Heart left ventricle (tissue), 16 donors: ENCODE measurements at regions not wholly inside any gene's neighbourhood (a gene's known extent, or its start where the extent isn't known, plus 50 kb on each side); places are given as distances from the start of the nearest gene placed in this dataset.

Experiments used
- ATAC-seq, 4 donors: fragments of 200-7000 bp; cut with Tn5 transposase; one replicate each; pipeline ENCODE4 v1.9.1; 2020 to 2022; ENCODE audit warnings: moderate library complexity in 4 of 4, mild to moderate bottlenecking in 3 of 4, moderate number of reproducible peaks in 1 of 4
- DNase-seq, 5 donors: peaks; one replicate each; pipeline ENCODE4 v3.0.0-alpha.2; 2020
- H3K27ac ChIP-seq, 12 donors: fragments of 200-600 bp; sonication (generic) in 4 of 12; one replicate each; pipeline versions ENCODE4 v1.5.0 to v1.8.0; 2016 to 2022; ENCODE audit warnings: mild to moderate bottlenecking in 2 of 12
- H3K27me3 ChIP-seq, 9 donors: fragments of 200-600 bp; sonication (generic) in 2 of 9; one replicate each; pipeline versions ENCODE4 v1.5.1 to v1.8.0; 2016 to 2022; ENCODE audit warnings: mild to moderate bottlenecking in 3 of 9
- H3K36me3 ChIP-seq, 9 donors: fragments of 200-600 bp; sonication (generic) in 2 of 9; one replicate each; pipeline versions ENCODE4 v1.5.0 to v1.8.0; 2018 to 2022; ENCODE audit warnings: mild to moderate bottlenecking in 2 of 9
- H3K4me1 ChIP-seq, 12 donors: fragments of 200-600 bp; sonication (generic) in 4 of 12; one replicate each; pipeline versions ENCODE4 v1.5.0 to v1.8.0; 2016 to 2022; ENCODE audit warnings: mild to moderate bottlenecking in 3 of 12
- H3K4me3 ChIP-seq, 12 donors: fragments of 200-600 bp; sonication (generic) in 4 of 12; one replicate each; pipeline versions ENCODE4 v1.5.0 to v1.8.0; 2017 to 2022; ENCODE audit warnings: mild to moderate bottlenecking in 9 of 12, moderate library complexity in 4 of 12
- H3K9me3 ChIP-seq, 12 donors: fragments of 200-600 bp; sonication (generic) in 4 of 12; one replicate each; pipeline versions ENCODE4 v1.5.0 to v1.8.0; 2016 to 2022; ENCODE audit warnings: mild to moderate bottlenecking in 1 of 12
- POLR2A ChIP-seq, 2 donors: fragments of 450-650 bp; IDR thresholded peaks; one replicate each; pipeline ENCODE4 v1.6.1; 2017; ENCODE audit warnings: antibody characterized with exemption in 2 of 2, mild to moderate bottlenecking in 2 of 2, moderate library complexity in 2 of 2
- WGBS, 4 donors: extraction: QIAGEN DNeasy Blood & Tissue Kit in 2 of 4; methylation state at CpG; one replicate each; pipeline versions ENCODE4 v1.1.5 to v1.1.7; 2013 to 2018; 5-methylcytosine and 5-hydroxymethylcytosine counted together
- intact Hi-C, 10 donors: fragments of 100-400 bp; cut with DNase I; formaldehyde crosslinking; loops; one replicate each; pipeline versions ENCODE4 v1.11.1 to v1.14.2; 2022
- TF ChIP-seq, protein P1 (sequence below), 12 donors: fragments of 200-600 bp; sonication (generic) in 4 of 12; IDR thresholded peaks; one replicate each; pipeline versions ENCODE4 v1.5.0 to v1.8.0; 2018 to 2022; ENCODE audit warnings: antibody characterized with exemption in 12 of 12, mild to moderate bottlenecking in 5 of 12
- donor health status: ischemic (EF 13 %, LVEDD 7.1; RV severe dilation, severe dysfunction).
- donor health status: healthy with polysubstance abuse.
- donor health status: DM: no; HTN: yes; CAD: no.
- donor health status: DM: no; HTN: no; CAD: no.
- donor health status: ischemic (EF 25% LVEDD 6.9; RV normal size, moderate dysfunction).
- donor health status: ischemic (EF 25% LVEDD 5.7; RV mildly dilated, moderate dysfunction).
- donor health status: healthy.
- donor health status: DM: yes; HTN: yes; CAD: no.
- donor health status: ischemic (EF 35%, LVEDD 5.7; RV mildly dilated, moderate dysfunction).
- donor health status: nonischemic (EF 11% LVEDD 7.7; RV severe dilation, severe dysfunction).
- donor health status: DM: yes; HTN: yes; CAD: no.
- donor health status: PGD.
- donor health status: ischemic (EF 29% LVEDD 5.4; RV normal size, mild dysfunction).
- donor health status: nonischemic (EF 23%, LVEDD 6.1; RV moderate dilation, normal function).

GRCh38 chr9:124116683-124117363, 105.3 kb downstream of the LHX2 start:
- TF ChIP-seq POLR2A (IDR thresholded peaks at IDR 0.05): no peak
- TF ChIP-seq, protein P1, sequence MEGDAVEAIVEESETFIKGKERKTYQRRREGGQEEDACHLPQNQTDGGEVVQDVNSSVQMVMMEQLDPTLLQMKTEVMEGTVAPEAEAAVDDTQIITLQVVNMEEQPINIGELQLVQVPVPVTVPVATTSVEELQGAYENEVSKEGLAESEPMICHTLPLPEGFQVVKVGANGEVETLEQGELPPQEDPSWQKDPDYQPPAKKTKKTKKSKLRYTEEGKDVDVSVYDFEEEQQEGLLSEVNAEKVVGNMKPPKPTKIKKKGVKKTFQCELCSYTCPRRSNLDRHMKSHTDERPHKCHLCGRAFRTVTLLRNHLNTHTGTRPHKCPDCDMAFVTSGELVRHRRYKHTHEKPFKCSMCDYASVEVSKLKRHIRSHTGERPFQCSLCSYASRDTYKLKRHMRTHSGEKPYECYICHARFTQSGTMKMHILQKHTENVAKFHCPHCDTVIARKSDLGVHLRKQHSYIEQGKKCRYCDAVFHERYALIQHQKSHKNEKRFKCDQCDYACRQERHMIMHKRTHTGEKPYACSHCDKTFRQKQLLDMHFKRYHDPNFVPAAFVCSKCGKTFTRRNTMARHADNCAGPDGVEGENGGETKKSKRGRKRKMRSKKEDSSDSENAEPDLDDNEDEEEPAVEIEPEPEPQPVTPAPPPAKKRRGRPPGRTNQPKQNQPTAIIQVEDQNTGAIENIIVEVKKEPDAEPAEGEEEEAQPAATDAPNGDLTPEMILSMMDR (IDR thresholded peaks at IDR 0.05): no peak
- Histone ChIP-seq H3K36me3 (no peaks in the 10 kb centered on the region), H3K27ac (no peak overlapping the region), H3K9me3 (peaks cover 0 to 14% (median 5%) of the 10 kb centered on the region in 12 donors), H3K4me1 (no peaks in the 10 kb centered on the region), H3K4me3 (no peak overlapping the region), H3K27me3 (peaks cover 0 to 6% (median 0%) of the 10 kb centered on the region in 9 donors)
- 85 to 91% (median 88%) methylated on average over 9 of the region's 9 CpGs for WGBS, 4 donors
- ATAC-seq (no peak), DNase-seq (no peak)
- intact Hi-C loops: loop anchor here in 1 of 10 donors (10.0 kb wide), 1 partner anchor 572 kb away; no protein-coding TSS in a partner anchor

GRCh38 chr9:124118894-124119293, 107.3 kb downstream of the LHX2 start:
- TF ChIP-seq, protein P1 (IDR thresholded peaks at IDR 0.05): no peak
- TF ChIP-seq POLR2A (IDR thresholded peaks at IDR 0.05): no peak
- Histone ChIP-seq H3K27ac (no peak overlapping the region), H3K36me3 (no peaks in the 10 kb centered on the region), H3K27me3 (peaks cover 0 to 6% (median 0%) of the 10 kb centered on the region in 9 donors), H3K4me3 (no peak overlapping the region), H3K9me3 (peaks cover 0 to 20% (median 8%) of the 10 kb centered on the region in 12 donors), H3K4me1 (no peaks in the 10 kb centered on the region)
- 59 to 73% (median 70%) methylated on average over 6 of the region's 6 CpGs for WGBS, 4 donors
- intact Hi-C loops: loop anchor here in 1 of 10 donors (10.0 kb wide), 1 partner anchor 574 kb away; no protein-coding TSS in a partner anchor
- ATAC-seq (no peak), DNase-seq (no peak)

DNA sequence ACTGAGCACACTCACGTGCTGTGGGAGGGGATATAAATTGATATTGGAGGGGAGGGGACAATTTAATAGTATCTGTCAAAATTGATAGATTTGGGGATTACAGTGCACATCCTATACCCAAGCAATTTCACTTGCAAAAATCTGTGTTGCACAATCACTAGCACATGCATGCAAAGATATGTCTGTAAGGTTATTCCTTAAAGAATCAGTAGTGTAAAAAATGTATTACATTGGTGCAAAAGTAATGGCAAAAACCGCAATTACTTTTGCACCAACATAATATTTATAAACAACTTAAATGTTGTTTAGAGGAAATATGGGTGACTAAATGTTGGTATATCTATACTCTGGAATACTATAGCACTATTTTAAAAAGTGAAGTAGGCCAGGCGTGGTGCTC, 108.7 kb downstream of the LHX2 start:
- no peak for ATAC-seq
- Histone ChIP-seq H3K9me3 (peaks cover 0 to 20% (median 8%) of the 10 kb centered on the region in 12 donors), H3K27me3 (peaks cover 0 to 9% (median 0%) of the 10 kb centered on the region in 9 donors), H3K27ac (no peak overlapping the region), H3K36me3 (no peaks in the 10 kb centered on the region), H3K4me3 (no peak overlapping the region), H3K4me1 (no peaks in the 10 kb centered on the region)
- intact Hi-C loops: loop anchor here in 8 of 10 donors (5.0 to 10.0 kb wide), 6 partner anchors 265 to 417 kb away; no protein-coding TSS in a partner anchor
- TF ChIP-seq, protein P1 (IDR thresholded peaks at IDR 0.05): no peak
- no peak for TF ChIP-seq POLR2A (IDR thresholded peaks at IDR 0.05)
- WGBS, 4 donors: 67 to 75% (median 70%) methylated on average over 3 of the region's 3 CpGs
- no peak for DNase-seq

DNA sequence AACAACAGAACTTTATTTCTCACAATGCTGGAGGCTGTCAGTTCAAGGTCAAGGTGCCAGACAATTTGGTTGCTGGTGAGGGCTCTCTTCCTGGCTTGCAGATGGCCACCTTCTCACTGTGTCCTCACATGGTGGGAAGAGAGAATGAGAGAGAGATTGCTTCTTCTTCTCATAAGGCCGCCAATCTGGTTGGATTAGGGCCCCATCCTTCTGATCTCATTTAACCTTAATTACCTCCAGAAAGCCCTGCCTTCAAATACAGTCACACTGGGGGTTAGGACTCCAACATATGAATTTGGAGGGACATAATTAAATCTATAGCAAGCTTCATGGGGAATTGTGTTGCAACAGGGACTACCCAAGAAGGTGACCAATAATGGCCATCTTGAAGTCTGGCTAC, 110.2 kb downstream of the LHX2 start:
- Histone ChIP-seq H3K4me3 (no peak overlapping the region), H3K27ac (no peak overlapping the region), H3K36me3 (no peaks in the 10 kb centered on the region), H3K4me1 (peaks cover 0 to 1% (median 0%) of the 10 kb centered on the region in 12 donors), H3K9me3 (peaks cover 0 to 20% (median 8%) of the 10 kb centered on the region in 12 donors), H3K27me3 (peaks cover 0 to 17% (median 0%) of the 10 kb centered on the region in 9 donors)
- intact Hi-C loops: loop anchor here in 8 of 10 donors (5.0 to 10.0 kb wide), 6 partner anchors 263 to 416 kb away; no protein-coding TSS in a partner anchor
- TF ChIP-seq POLR2A (IDR thresholded peaks at IDR 0.05): no peak
- TF ChIP-seq, protein P1 (IDR thresholded peaks at IDR 0.05): no peak
- no peak for ATAC-seq
- peak in 1 of 5 donors; percentile 4 for DNase-seq
- WGBS, 4 donors: 84 to 100% (median 88%) methylated on average over 1 of the region's 1 CpG
